Upper lobe of left lung (tissue), 6 donors: ENCODE measurements at regions not wholly inside any gene's neighbourhood (a gene's known extent, or its start where the extent isn't known, plus 50 kb on each side); places are given as distances from the start of the nearest gene placed in this dataset.

Source experiments
- ATAC-seq, 2 donors: fragments of 200-7000 bp; cut with Tn5 transposase; one replicate each; pipeline ENCODE4 v1.9.1; 2022; ENCODE audit warnings: mild to moderate bottlenecking in 2 of 2, moderate library complexity in 2 of 2; ENCODE audit not compliant: low FRiP score in 2 of 2
- DNase-seq, 2 donors: peaks; one replicate each; pipeline ENCODE4 v3.0.0-alpha.2; 2019 to 2020
- H3K27ac ChIP-seq, 4 donors: fragments of 200-600 bp; sonication (generic); one replicate each; pipeline ENCODE4 v1.5.1; 2016 to 2019
- H3K27me3 ChIP-seq, 4 donors: fragments of 200-600 bp; sonication (generic); one replicate each; pipeline ENCODE4 v1.5.1; 2017 to 2019
- H3K36me3 ChIP-seq, 4 donors: fragments of 200-600 bp; sonication (generic); one replicate each; pipeline ENCODE4 v1.5.1; 2016 to 2019
- H3K4me1 ChIP-seq, 4 donors: fragments of 200-600 bp; sonication (generic); one replicate each; pipeline ENCODE4 v1.5.1; 2018 to 2019
- H3K4me3 ChIP-seq, 4 donors: fragments of 200-600 bp; sonication (generic); one replicate each; pipeline ENCODE4 v1.5.1; 2017 to 2019; ENCODE audit warnings: mild to moderate bottlenecking in 2 of 4, moderate library complexity in 1 of 4
- H3K9me3 ChIP-seq, 4 donors: fragments of 200-600 bp; sonication (generic); one replicate each; pipeline ENCODE4 v1.5.1; 2018 to 2019
- CTCF ChIP-seq, 6 experiments: fragments of 450-650 bp in 4 of 6; fragments of 200-600 bp in 2 of 6; sonication (generic) in 2 of 6; IDR thresholded peaks; one replicate each; pipeline ENCODE4 v1.5.1; 2016 to 2019; ENCODE audit warnings: antibody characterized with exemption in 6 of 6
- EP300 ChIP-seq, 4 donors: sonication (generic); formaldehyde crosslinking; IDR thresholded peaks; one replicate each; pipeline ENCODE4 v1.5.1; 2017; ENCODE audit warnings: antibody characterized with exemption in 4 of 4, control low read depth in 2 of 4
- POLR2A ChIP-seq, 4 donors: fragments of 450-650 bp; IDR thresholded peaks; one replicate each; pipeline ENCODE4 v1.5.1; 2016 to 2017; ENCODE audit warnings: antibody characterized with exemption in 4 of 4, mild to moderate bottlenecking in 2 of 4
- POLR2AphosphoS5 ChIP-seq, 2 donors: sonication (generic); formaldehyde crosslinking; IDR thresholded peaks; one replicate each; pipeline ENCODE4 v1.5.1; 2017; ENCODE audit warnings: antibody characterized with exemption in 2 of 2
- WGBS, 2 donors: methylation state at CpG; one replicate each; pipeline ENCODE4 v1.1.5; 2017 to 2018; 5-methylcytosine and 5-hydroxymethylcytosine counted together
- donor health status: DM: no; HTN: no; CAD: no; lungs with moderate emphysema.
- donor health status: DM: no; HTN: yes; CAD: no; lungs with severe emphysema.

GRCh38 chr13:73661687-73662425, 472.3 kb downstream of the KLF12 start:
- H3K27ac ChIP-seq, result no peak overlapping the region
- no peaks in the 10 kb centered on the region for H3K36me3 ChIP-seq
- TF ChIP-seq CTCF (IDR thresholded peaks at IDR 0.05), result no peak
- TF ChIP-seq POLR2A (IDR thresholded peaks at IDR 0.05), result no peak
- TF ChIP-seq EP300 (IDR thresholded peaks at IDR 0.05), result no peak
- no peak for TF ChIP-seq POLR2AphosphoS5 (IDR thresholded peaks at IDR 0.05)
- no peak for ATAC-seq
- 86 to 93% methylated on average over 17 to 19 of the region's 19 CpGs for WGBS, 2 donors
- DNase-seq, result no peak
- H3K27me3 ChIP-seq, result no peaks in the 10 kb centered on the region
- H3K9me3 ChIP-seq, result no peaks in the 10 kb centered on the region
- H3K4me3 ChIP-seq, result no peak overlapping the region
- H3K4me1 ChIP-seq, result no peaks in the 10 kb centered on the region

- no peak for ATAC-seq
- no peak overlapping the region for H3K4me3 ChIP-seq
These were observed 473.1 kb downstream of the KLF12 start for GRCh38 chr13:73661066-73661465.

GRCh38 chr13:73658639-73659038, 475.6 kb downstream of the KLF12 start:
- DNase-seq, result no peak
- no peak overlapping the region for H3K27ac ChIP-seq
- ATAC-seq, result no peak
- no peaks in the 10 kb centered on the region for H3K9me3 ChIP-seq
- H3K4me3 ChIP-seq, result no peak overlapping the region
- no peaks in the 10 kb centered on the region for H3K27me3 ChIP-seq
- TF ChIP-seq POLR2AphosphoS5 (IDR thresholded peaks at IDR 0.05), result no peak
- TF ChIP-seq EP300 (IDR thresholded peaks at IDR 0.05), result no peak
- no peak for TF ChIP-seq POLR2A (IDR thresholded peaks at IDR 0.05)
- no peak for TF ChIP-seq CTCF (IDR thresholded peaks at IDR 0.05)
- no peaks in the 10 kb centered on the region for H3K36me3 ChIP-seq
- H3K4me1 ChIP-seq, result no peaks in the 10 kb centered on the region

More at GRCh38 chr13:73661066-73661465, 473.1 kb downstream of the KLF12 start:
- Histone ChIP-seq H3K9me3 (no peaks in the 10 kb centered on the region), H3K27ac (no peak overlapping the region), H3K36me3 (no peaks in the 10 kb centered on the region), H3K27me3 (no peaks in the 10 kb centered on the region), H3K4me1 (no peaks in the 10 kb centered on the region)
- WGBS, 2 donors, result 95 to 98% methylated on average over 10 of the region's 10 CpGs
- DNase-seq, result peak in 1 of 2 donors; percentile 31
- TF ChIP-seq EP300 (IDR thresholded peaks at IDR 0.05) (no peak), POLR2A (IDR thresholded peaks at IDR 0.05) (no peak), CTCF (IDR thresholded peaks at IDR 0.05) (no peak), POLR2AphosphoS5 (IDR thresholded peaks at IDR 0.05) (no peak)

GRCh38 chr13:73657821-73658540, 476.2 kb downstream of the KLF12 start:
- Histone ChIP-seq H3K4me3 (no peak overlapping the region), H3K27ac (no peak overlapping the region), H3K27me3 (no peaks in the 10 kb centered on the region), H3K36me3 (no peaks in the 10 kb centered on the region), H3K4me1 (no peaks in the 10 kb centered on the region), H3K9me3 (no peaks in the 10 kb centered on the region)
- ATAC-seq (peak in 1 of 2 donors; percentile 75), DNase-seq (no peak)
- 54 to 56% methylated on average over 6 of the region's 6 CpGs for WGBS, 2 donors
- TF ChIP-seq EP300 (IDR thresholded peaks at IDR 0.05), result no peak
- no peak for TF ChIP-seq CTCF (IDR thresholded peaks at IDR 0.05)
- TF ChIP-seq POLR2A (IDR thresholded peaks at IDR 0.05), result no peak
- no peak for TF ChIP-seq POLR2AphosphoS5 (IDR thresholded peaks at IDR 0.05)
